ENCODE measurements at regions not wholly inside any gene's neighbourhood (a gene's known extent, or its start where the extent isn't known, plus 50 kb on each side); places are given as distances from the start of the nearest gene placed in this dataset.
"Not testable (repeated sequence)": the region's sequence is repeated elsewhere in the genome, so short reads cannot be mapped to it uniquely, and the experiment has no call there.

DNA sequence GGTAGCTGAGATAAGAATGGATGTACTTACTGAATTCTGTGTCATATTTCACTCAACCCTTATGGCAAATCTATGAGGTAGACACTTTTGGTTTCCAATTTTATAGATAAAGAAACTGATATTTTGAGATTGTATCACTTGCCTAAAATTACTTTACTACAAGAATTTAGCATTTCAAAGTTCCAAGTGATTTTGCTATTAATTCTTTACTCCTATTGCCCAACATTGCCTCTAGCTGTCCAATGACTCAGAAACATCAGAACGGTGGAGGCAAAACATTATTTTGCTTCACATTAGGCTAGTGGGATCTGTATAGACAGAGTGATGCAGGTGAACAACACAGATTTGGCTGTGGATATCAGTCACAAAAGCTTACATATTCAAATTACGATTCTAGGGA, 747.2 kb upstream of the NEGR1 start:
- DNase-seq, result no peak

DNA sequence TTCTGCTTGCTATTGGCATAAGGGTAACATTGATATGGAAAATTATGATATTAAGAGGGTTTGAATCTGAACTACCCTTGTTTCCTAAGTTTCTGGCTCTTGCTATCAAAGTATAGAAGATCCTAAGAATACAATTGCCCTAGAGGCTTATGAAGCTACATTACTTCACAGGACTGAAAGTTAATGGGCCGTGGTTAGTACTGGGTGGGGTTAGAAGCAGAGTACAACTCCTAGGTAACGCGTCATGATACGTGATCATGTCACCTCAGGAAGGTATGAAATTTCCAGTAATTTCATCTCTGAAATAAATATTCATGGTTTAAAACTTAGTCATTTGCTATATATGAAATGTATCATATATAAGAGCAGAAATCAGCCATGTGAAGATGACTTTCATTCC, 743.8 kb upstream of the NEGR1 start:
- DNase-seq, result no peak

DNA sequence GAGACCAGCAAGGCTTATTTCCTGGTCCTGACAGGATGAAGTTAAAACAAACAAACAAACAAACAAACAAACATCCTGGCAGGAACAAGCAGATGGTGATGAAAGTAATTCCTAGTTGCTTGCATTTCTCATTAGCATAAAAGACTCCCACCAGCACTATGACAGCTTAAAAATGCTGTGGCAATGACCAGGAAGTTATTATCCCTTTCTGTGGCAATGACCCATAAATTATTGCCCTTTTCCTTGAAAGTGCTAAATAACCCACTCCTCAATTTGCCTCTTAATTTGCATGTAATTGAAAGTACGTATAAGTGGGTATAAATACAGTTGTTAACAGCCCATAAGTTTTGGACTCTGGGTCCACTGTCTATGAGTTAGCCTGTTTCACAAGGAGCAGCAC, 727.6 kb upstream of the NEGR1 start:
- DNase-seq, result no peak

DNA sequence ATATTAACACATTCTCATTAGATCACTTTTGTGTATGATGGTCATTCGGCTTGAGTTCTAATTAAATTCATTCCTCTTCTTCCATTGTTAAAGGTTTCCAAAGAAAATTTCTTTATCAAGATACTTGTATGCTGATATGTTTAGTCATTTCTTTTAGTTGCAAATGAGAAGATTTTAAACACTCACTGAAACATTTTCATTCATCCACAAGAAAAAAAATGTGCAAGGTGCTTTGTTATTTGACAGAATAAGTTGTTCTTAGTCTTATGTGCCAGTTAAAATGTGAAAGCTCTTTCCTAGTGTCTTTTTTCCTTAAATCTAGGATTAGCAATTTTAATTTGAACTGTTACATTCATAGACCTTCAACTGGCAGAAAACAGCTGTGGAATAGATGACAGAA, 727.0 kb upstream of the NEGR1 start:
- no peak for DNase-seq

DNA sequence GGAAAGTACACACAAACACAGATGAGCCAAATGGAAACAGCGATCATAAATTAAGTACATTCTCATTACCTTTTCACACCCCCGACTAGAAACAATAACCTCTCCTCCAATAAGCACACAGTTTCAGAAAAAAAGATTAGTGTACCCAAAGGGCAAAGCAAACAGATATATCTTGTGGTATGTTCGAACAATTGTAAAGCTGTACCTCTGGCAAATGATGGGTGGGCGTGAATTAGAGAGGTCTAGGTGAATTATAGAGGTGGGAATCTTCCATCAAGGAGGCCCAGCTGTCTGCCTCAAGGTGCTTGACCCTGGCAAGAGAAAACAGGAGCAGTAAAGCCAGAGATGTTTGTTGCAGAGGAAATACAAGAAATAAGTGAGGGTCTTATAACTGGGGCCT, 715.3 kb upstream of the NEGR1 start:
- no peak for DNase-seq

DNA sequence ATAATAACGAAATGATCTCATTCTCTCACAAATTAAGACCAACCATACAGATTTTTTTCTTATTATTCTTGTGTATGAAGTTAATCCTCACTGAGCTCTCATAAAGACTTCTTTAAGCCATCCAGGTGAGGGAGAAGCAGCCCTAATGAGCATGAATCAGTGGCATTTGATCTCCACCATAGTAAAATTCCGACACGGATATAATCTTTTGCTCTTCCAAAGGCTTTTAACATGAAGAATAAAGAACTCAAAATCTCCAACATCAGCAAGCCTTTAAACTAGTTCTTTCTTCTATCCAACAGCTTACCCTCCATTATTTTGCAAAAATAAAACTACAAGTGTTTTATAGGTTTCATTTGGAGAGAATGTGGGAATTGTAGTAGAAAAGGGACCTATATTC, 714.7 kb upstream of the NEGR1 start:
- no peak for DNase-seq

DNA sequence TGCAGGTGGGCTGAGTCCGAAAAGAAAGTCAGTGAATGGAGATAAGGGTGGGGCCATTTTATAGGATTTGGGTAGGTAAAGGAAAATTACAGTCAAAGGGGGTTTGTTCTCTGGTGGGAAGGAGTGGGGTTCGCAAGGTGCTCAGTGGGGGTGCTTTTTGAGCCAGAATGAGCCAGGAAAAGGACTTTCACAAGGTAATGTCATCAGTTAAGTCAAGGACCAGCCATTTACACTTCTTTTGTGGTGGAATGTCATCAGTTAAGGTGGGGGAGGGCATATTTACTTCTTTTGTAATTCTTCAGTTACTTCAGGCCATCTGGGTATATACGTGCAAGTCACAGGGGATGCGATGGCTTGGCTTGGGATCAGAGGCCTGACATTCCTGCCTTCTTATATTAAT, 705.5 kb upstream of the NEGR1 start:
- DNase-seq, result not testable (repeated sequence)

DNA sequence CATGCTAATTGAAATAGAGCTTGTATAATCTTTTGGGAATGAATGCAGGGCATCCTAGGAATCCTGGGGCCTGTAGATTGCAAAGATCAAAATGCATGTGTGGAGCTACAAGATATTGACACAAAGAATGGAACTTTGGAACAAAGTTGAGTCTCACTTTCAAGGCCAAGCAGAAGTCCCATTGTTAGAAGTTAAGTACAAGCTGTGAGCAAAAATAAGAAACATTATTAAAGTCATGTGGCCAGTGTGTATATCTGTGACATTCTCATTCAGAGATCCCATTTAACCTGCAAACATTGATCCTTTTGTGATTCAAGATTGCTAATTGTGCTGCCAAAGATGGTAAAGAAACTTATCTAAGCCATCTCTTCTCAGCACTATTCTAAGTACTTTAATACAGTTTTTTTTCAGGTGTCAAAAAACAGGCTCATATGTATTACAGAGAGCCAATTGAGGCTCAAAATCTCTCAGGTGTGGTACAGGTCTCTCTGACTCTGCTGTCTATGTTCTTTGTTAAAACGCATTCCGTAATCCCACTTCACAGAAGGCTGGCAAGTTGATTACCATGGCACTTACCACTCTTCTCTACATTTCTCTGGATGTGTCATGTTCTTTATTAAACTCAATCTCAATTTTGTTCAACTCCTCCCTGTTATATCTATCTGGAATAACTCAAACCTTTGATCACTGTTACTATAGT, 704.4 kb upstream of the NEGR1 start:
- DNase-seq, result no peak

DNA sequence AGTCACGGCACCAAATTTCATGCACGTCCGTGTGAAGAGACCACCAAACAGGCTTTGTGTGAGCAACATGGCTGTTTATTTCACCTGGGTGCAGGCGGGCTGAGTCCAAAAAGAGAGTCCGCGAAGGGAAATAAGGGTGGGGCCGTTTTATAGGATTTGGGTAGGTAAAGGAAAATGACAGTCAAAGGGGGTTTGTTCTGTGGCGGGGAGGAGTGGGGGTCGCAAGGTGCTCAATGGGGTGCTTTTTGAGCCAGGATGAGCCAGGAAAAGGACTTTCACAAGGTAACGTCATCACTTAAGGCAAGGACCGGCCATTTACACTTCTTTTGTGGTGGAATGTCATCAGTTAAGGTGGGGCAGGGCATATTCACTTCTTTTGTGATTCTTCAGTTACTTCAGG, 702.7 kb upstream of the NEGR1 start:
- not testable (repeated sequence) for DNase-seq

DNA sequence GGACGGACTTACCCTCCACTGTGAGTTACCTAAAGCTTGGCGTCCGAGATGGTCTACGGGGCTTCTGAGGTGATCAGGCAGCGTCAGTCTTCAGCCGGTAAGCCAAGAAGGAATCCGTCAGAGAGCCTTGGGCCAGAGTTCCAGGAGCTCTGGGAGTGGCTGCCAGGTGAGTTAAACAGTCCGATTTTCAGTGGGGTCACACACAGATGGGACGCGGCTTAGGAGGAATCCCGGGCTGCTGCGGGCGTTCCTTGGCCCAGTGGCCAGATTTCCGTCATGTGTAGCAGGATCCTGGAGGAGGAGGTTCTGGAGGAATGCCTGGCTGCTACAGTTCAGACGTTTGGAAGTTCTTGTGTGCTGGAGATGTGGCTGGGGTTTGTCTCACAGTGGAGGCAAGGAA, 700.7 kb upstream of the NEGR1 start:
- DNase-seq, result not testable (repeated sequence)

DNA sequence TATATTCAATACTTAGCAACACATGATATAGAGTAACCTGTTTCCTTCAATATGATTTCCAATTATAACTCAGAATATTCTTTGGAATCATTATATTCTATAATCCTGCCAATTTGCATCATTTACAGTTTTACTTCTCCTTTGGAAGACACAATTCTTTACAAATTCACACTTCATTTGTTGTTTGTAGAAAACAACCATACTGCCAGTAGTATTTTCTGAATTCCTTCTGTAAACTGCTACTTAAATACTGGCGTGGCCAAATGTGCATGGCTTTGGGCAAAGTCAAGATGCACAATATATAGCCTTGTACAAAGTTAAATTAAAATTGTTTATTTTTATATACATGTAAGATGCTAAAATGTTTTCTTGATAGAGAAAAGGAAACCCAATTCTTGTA, 687.1 kb upstream of the NEGR1 start:
- DNase-seq, result no peak

DNA sequence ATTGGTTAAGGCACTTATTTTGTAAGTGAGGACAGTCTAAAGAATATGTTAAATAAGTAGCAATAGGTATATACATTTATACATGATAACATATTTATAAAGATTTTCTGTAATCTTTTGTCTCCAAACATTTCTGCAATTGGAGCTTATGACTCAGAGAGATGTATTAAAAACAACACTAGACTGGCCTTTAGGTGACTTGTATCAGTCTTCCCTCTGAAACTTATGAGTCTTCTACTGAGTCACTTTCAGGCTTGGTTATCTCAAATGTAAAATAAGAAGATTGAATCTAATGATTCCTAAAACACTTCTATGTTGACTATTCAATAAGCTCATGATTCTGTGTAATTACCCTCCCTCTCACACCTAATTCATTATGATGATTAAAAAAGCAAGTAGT, 672.6 kb upstream of the NEGR1 start:
- no peak for DNase-seq

DNA sequence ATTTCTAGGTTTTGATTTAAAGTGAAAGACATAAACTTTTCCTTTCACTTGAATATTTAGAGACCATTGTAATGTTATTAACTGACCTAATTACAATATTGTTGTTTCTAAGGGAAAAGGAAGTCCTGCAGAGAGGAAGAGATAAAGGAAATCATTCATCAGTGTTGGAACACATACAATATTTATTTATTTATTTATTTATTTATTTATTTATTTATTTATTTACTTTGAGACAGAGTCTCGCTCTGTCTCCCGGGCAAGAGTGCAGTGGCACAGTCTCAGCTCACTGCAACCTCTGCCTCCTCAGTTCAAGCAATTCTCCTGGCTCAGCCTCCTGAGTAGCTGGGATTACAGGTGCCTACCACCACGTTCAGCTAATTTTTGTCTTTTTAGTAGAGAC, 668.6 kb upstream of the NEGR1 start:
- not testable (repeated sequence) for DNase-seq

DNA sequence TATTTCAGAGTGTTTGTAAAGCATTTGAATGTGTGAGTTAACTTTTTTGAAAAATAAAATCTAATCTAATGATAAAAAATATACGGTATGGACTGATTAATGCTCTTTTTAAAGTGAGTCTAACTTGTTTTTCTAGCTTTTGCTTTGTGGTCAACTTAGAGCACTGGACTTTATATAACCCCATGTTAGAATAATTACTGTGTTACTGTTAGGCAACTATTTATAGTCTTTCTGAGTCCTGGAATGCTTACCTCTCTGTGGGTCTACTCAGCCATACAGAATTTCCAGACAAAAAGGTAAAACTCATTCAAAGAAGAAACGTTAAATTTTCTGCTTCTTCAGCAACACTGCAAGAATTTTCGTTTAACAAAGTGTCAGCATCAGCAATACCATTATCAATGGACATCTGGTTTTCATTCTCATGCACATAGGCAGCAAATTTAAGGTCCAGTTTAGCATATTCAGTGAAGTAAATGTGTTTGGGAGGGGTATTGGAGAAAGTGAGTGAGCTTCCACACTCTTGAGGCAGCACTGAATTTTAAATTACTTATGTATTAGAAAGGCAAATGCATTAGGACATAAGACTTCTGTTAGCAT, 664.7 kb upstream of the NEGR1 start:
- DNase-seq, result no peak

DNA sequence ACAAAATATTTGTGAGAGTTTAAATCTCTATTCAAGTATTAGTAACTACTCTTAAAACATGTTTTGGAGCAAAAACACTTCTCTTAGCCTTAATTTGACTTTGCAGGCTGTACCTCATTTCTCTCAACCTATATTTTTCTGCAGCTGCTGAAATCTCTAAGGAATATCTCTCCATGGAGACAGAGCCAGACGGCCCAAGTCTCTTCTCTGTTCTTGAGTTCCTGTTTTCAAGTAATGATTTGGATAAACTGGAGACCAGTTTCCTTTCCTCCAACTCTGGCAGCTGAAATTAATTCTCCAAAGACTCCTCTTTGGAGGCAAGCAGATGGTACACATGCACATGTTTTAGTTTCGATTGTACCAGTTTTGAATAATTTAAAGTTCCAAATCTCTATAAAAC, 659.7 kb upstream of the NEGR1 start:
- DNase-seq, result no peak

DNA sequence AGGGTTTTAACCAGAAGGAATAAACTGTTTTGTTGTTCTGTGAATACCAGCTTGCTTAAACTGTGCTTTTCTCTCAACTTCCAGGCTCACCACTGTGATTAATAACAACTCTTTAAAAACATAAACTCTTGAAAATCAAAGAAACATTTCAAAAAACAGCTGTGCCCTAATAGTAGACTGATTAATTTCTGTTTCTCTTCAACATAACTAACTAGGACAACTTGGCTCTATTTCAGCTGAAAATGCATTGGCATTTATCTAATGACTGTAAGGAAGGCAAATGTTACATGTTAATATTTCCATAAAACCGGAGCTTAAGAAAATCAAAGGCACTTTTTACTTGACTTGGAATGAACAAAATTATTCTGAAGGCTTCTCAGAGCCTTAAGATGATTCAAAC, 656.1 kb upstream of the NEGR1 start:
- DNase-seq, result no peak

DNA sequence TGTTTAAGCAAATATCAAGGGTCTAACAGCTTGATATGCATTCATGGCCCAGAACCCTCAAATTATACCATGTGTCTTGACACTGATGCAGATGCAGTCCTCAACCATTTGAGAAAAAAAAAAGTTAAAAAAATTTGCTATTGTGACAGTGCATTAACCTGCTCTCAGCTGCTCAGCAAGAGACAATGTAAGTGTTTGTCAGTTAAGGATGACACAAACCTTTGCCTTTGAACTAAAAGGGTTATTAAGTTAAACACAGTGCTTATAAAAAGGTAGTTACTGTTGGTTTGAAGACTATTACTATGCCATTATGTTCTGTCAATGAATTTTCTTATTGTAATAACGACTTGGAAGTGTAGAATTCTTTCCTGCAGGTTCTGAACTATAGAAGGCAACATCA, 655.6 kb upstream of the NEGR1 start:
- no peak for DNase-seq

DNA sequence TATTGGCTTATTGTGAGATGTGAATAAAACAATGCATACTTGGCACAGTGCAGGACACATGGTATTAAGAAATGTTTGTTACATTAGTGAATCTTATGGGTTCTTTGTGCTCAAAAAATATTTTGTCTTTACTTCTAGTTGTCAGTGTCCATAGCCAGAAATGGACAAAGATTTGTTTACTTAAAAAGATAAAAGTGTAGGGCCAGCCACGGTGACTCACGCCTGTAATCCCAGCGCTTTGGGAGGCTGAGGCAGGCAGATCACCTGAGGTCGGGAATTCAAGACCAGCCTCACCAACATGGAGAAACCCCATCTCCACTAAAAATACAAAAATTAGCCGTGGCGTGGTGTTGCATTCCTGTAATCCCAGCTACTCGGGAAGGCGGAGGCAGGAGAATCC, 654.6 kb upstream of the NEGR1 start:
- no peak for DNase-seq

DNA sequence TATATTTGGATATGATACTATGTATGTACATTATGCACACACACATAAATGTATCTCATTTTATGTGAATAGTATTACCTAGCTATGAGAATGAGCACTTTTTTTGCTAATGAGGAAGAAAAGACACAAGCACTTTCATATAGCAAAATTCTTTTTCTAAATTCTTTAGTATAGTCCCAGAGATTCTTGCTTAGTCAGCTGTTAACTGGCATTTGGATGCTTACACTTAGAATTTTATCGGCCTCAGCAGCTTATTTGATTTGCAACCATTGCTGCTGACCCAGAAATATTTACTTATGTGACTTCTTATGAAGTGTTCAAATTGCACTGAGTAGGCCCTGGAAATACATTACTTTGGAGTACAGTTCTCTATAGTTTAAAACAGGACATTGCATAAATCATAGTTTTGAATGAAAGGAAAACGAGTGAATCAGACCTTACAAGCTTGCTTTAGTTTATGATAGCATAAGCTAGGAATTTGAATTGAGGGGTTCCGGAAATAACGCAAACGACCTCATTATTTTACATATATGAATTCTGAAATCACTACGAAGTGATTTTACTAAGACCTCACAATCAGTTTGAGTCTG, 653.9 kb upstream of the NEGR1 start:
- DNase-seq, result no peak

DNA sequence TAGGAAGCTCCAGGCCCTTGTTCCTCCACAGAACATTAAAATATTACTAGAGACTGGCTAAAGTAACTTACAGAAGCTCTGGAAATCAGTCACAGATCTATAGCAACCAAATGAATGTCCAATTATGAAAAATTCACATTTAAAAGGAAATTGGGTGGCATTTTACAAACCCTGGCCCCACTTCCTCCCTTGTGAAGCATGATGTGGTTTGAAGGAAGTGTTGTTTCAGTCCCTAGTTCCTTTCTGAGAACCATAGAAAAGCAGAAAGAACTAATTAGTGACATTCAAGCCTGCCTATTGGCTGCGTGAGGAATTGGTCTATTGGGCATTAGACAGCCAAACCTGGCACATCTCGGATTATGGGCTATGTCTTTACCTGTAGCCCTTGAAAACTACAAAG, 649.7 kb upstream of the NEGR1 start:
- DNase-seq, result no peak

DNA sequence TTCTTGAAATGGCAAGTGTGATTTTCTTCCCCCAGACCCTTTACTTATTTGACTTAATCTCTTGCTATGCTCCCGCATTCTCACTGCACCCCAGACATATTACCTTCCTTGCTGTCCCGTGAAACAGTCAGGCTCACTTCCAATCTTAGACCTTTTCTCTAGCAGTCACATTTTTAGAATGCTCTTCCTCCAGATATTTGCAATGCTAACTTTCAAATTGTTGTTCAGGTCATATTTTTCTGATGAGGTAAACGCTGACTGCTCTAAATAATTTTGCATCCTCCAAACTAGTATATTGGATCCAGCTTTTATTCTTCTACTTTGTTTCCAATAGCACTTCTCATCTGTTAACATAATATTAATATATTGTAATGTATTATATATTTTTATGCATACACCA, 648.2 kb upstream of the NEGR1 start:
- no peak for DNase-seq

DNA sequence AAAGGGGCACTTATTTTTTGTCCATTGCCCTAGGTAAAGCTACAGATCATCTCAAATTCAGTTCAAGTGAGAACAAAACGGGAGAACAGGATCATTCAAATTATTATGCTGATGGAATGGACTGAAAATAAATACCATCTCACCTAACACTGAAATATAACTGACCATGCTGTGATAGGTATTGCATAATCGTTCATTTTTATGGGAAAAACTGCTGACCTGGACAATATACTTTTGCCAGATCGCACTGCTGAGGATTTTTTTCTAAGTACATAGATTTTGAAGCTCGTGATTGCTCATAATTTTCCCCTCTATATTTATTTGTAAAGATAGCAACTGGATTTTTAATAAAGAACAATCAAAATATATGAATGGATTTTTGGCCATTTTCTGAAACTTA, 636.6 kb upstream of the NEGR1 start:
- no peak for DNase-seq

DNA sequence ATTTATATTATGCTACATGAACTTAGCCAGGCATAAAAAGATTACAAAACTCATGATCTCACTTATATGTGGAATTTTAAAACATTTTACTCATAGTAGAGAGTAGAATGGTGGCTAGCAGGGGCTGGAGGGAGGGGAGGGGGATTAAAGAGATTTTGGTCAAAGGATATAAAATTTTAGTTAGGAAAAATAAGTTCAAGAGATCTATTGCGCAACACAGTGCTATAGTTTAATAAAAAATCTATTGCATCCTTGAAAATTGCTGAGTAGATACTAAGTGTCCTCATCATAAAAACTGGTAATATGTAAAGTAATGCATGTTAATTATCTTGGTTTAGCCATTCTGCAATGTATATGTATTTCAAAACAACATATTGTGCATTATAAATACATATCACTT, 635.6 kb upstream of the NEGR1 start:
- DNase-seq, result no peak

DNA sequence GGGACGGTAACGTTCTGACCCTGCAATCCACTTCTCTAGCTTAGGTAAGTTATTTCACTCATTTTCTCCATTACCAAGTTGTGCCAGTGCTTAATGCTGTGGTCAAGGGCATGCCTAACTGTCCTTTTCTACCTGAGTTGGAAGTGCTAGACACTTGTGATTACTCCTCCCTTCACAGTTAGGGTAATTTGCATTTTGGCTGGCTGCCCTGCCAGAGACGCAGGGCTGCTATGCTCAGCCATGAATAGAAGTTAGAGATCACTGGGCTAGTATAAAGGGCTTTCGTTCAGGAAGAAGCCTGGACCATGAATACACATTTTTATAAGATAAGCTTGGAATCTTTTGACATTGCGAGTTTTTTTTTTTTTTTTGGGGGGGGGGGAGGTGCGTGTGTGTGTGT, 633.2 kb upstream of the NEGR1 start:
- DNase-seq, result no peak

DNA sequence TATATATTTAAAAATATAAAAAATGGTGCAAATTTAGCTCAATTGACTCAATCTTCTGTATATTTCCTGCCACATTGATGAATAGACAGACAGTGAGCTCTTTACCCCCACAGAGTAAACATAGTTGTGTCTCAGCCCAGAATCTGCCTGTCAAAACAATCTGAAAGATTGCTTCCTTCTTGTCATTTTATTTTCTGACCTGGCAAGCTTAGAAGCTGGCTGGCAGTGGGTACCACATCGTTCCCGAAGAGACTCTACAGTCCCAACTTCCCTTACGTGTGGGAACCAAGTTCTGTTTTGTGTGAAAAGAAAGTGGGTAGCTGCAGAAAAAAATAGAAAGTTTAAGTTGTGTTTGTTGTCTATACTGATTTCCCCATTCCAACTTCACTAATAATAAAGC, 629.3 kb upstream of the NEGR1 start:
- no peak for DNase-seq
